GM21529 (cell line): ENCODE measurements at regions not wholly inside any gene's neighbourhood (a gene's known extent, or its start where the extent isn't known, plus 50 kb on each side); places are given as distances from the start of the nearest gene placed in this dataset.

Experiments
- ATAC-seq: cut with Tn5 transposase; IDR thresholded peaks from one replicate; pipeline ENCODE4 v1.9.1; 2021; ENCODE audit not compliant: unreplicated experiment

- no peak for ATAC-seq
Observed at GRCh38 chr4:114173968-114174367, 194.5 kb upstream of the ARSJ start.

GRCh38 chr4:114177628-114178027 is 198.2 kb upstream of the ARSJ start:
- no peak for ATAC-seq

DNA sequence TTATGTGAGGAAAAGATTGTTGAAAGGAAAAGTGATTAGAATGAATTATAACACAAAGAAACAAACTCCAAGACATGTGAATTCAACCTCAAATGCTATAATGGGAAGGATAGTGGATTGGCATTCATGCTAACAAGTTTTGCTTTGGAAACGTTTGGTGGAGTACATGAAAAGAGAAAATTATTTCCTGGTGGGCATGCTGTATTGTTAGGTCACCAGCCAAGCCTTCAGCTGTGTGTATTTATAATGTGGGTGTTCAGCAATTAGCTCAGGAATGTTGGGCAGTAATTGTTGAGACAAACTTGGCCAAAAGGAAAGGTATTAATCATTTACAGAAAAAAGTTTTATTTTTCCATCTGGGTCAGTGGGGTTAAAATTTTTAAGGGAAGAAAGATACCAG is 198.9 kb upstream of the ARSJ start:
- no peak for ATAC-seq

- peak; percentile 66 for ATAC-seq
Observed at GRCh38 chr4:114180481-114180880, 201.0 kb upstream of the ARSJ start.

DNA sequence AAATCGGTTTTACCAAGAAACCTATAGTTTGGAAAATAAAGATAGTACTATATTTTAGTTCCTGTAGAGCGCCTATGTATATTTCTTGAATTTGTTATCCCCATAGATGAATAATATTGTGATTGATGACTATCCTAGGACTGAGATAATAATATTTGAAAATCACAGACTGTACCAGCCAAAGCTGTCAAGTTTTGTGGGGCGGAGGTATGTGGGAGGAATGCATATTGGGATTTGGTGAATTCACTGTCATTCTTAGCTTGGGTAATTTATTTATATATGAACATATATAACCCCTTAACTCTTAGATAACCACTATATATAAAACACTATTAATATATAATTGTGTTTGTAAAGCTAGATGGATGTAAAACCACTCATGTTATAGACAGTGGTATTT is 205.5 kb upstream of the ARSJ start:
- ATAC-seq, result no peak

GRCh38 chr4:114187592-114187991 is 208.1 kb upstream of the ARSJ start:
- no peak for ATAC-seq

GRCh38 chr4:114191496-114191895 is 212.0 kb upstream of the ARSJ start:
- ATAC-seq, result no peak

GRCh38 chr4:114192854-114193253 is 213.4 kb upstream of the ARSJ start:
- ATAC-seq, result no peak

- no peak for ATAC-seq
Observed at GRCh38 chr4:114193624-114194399, 214.4 kb upstream of the ARSJ start.

DNA sequence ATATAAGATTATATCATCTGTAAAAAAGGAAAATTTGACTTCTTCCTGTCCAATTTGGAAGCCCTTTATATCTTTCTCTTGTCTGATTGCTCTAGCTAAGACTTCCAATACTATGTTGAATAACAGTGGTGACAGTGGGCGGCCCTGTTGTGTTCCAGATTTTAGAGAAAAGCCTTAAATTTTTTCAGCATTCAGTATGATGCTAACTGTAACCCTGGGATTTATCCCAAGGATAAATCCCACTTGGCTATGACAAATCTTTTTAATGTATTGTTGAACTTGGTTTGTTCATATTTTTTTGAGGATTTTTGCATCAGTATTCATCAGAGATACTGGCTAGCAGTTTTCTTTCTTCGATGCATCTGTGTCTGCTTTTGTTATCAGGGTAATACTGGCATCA is 217.2 kb upstream of the ARSJ start:
- no peak for ATAC-seq

DNA sequence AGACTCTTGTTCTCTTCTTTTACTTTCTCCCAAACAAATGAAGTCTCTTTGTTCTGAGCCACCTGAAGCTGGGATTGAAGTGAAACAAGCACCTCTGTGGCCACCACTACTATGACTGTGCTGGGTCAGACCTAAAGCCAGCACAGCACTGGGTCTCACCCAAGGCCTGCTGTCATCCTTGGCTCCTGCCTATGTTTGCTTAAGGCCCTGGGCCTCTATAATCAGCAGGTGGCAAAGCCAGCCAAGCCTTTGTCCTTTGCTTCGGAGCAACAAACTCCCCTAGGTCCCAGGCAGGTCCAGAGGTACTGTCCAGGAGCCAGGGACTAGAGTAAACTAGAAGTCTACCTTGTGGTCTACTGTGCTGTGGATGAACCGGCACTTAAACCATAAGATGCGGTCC is 220.6 kb upstream of the ARSJ start:
- no peak for ATAC-seq

- no peak for ATAC-seq
Observed at GRCh38 chr4:114205261-114205660, 225.8 kb upstream of the ARSJ start.

DNA sequence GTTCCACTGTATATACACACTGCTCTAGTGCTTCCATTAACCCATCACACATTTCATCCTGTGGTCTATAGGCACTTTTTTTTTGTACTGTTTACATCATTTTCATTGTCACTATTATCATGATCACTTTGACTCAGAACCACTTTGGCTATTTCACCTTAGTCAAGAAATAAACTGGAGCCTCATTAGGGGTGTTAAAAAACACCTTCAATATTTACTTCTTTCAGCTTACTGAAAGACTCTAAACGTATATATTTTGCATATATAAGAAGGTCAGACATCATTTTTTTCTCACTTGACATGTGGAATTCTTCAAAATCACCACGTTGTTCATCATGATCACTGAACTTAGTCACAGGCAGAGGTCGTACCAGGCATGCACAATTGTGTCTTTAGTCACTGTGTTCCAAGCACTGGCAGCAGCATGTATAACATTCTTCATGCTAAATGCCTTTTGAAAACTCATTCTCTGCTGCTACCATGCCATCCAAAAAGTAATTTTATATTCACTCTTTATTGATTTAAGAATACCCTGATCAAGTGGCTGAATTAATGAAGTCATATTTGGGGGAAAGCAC is 229.2 kb upstream of the ARSJ start:
- ATAC-seq, result no peak

- peak; percentile 71 for ATAC-seq
Observed at GRCh38 chr4:114209584-114209983, 230.1 kb upstream of the ARSJ start.

- no peak for ATAC-seq
Observed at GRCh38 chr4:114211556-114211955, 232.1 kb upstream of the ARSJ start.

- ATAC-seq, result no peak
Observed at GRCh38 chr4:114217150-114217817, 237.8 kb upstream of the ARSJ start.

- no peak for ATAC-seq
Observed at GRCh38 chr4:114223580-114223979, 244.1 kb upstream of the ARSJ start.

DNA sequence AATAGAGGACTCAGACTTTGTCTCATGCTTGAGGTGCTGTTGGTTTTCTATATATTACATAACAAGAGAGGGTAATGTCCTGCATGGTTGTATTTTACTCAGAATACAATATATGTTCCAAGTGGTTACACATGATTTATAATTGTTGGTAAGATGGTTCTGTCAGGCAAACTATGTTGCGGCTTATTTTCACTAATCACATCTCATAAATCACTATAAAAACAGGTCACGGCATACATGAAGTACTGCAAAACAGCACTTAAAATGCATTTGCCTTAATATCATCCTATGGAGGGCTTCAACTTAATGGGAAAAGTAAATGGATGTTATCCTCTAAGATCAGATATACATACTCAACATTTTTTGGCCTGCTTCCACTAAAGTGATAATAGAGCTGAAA is 246.0 kb upstream of the ARSJ start:
- no peak for ATAC-seq

- no peak for ATAC-seq
Observed at GRCh38 chr4:114226179-114226578, 246.7 kb upstream of the ARSJ start.

DNA sequence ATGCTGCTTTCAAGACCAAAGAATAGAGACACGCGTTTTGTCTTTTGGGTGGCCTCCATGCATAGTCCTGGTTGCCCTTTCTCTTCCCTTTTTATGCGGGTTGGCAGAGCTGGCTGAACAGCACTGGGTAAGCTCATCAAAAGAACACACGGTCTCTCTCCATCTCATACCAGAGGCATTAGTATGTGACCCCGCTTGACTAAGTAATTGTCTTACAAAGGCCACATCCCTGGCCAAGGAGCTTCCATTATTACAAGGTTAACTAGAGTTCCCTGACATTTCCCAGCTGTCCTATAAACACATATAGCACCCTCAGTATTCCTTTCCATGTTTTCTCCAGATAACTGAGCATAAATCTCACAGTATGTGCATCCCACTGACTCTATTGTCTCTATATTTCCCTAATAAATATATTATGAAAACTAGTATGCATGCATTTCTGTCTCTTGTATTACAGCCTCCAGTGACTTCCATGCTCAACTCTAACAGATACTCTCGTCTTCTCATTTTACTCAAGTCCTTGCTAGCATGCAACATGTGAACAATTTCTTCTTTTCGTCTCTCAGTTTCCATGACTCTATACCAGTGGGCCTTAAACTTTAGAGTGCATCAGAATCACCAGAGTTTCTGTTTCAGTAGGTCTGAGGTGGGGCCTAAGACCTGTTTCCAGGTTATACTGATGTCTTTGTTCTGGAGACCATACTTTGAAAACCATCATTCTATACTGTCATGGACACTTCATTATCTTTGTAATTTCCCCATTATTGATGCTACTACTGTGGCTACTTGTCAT is 247.7 kb upstream of the ARSJ start:
- ATAC-seq, result peak; percentile 99

- ATAC-seq, result no peak
Observed at GRCh38 chr4:114229706-114230105, 250.3 kb upstream of the ARSJ start.
